Activated CD4-positive, alpha-beta T cell treated with anti-CD3 and anti-CD28 coated beads, Interleukin-2, amount 50 U/mL, for 4 hours (primary cell): ENCODE measurements at regions not wholly inside any gene's neighbourhood (a gene's known extent, or its start where the extent isn't known, plus 50 kb on each side); places are given as distances from the start of the nearest gene placed in this dataset.
"Not testable (repeated sequence)": the region's sequence is repeated elsewhere in the genome, so short reads cannot be mapped to it uniquely, and the experiment has no call there.

Experiments
- DNase-seq, 2 experiments: peaks; one replicate each; pipeline ENCODE4 v3.0.0-alpha.2; 2020

- DNase-seq: not testable (repeated sequence)
These were observed 50.4 kb upstream of the TTC34 start for GRCh38 chr1:2851918-2852317.

GRCh38 chr1:2853711-2854110 lies 52.2 kb upstream of the TTC34 start:
- DNase-seq: no peak

DNA sequence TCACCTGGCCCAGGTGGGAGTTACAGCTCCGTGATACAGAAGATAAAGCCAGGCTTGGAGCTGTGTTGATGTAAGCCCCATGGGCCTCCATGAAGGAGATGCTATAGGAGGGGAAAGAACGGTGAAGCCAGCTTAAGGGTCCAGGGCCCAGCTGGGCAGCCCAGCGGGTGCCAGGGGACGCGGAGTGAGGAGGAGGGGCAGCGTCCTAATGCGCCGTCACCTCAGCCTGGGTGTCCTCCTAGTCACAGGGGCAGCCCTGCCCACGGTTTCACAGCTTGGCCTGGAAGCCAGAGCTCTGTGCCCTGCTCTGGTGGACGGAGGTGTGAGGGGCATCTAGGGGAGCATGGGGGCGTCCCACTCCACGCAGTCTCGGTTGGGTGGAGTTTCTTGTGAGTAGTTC lies 52.7 kb upstream of the TTC34 start:
- no peak for DNase-seq

- DNase-seq: no peak
These were observed 53.1 kb upstream of the TTC34 start for GRCh38 chr1:2854611-2855010.

- DNase-seq: no peak
These were observed 53.9 kb upstream of the TTC34 start for GRCh38 chr1:2855206-2856065.

DNA sequence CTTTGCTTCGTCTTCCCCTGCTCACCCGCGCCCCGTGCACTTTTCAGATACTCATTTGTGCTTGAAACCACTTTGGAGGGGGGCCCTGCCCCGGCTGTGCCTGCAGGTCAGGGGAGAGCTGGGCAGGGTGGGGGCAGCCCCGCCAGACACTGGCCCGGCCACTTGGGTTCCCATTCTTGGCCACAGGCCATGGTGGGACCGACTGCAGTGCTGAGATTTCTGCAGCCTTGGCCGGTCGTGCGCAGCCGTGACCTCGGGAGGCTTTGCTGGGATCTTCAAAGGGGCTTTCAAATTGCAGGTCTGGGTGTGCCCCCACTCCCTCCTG lies 54.5 kb upstream of the TTC34 start:
- no peak for DNase-seq

- DNase-seq: no peak
These were observed 55.3 kb upstream of the TTC34 start for GRCh38 chr1:2856676-2857375.

DNA sequence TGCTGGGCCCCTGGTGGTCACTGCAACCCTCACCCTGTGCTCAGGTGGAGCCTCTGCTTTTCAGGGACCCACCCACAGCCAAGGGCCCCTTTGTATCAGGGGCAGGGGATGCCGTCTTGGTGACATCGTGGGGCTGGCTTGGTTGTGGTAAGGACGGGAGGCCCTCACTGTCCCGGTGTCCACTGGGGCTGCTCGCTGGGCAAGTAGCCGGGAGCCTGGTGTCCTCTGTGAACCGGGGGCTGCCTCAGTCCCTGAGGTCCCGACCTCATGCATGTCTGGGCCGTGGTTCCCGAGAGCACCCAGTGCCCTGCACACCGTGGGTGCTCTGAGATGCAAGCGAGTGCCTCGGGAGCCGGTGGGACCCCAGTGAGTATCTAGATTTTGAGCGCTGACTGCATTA lies 56.0 kb upstream of the TTC34 start:
- DNase-seq: no peak

DNA sequence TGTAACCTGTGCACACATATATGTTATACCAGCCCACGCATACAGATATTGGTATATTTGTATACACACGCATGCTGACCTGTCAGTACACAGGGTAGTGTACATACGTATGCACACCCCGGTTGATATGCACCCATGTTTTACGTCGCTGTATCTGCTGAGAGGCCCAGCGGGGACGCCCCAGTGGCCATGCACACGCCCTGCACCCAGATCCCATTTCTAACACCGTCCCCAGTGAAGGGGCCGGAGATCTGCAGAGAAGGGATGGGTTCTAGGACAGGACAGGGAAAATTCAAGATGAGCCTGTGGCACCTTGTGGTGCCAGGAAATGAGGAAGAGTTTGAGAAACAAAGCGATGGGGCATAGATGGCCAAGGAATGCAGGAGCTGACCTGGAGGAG lies 57.2 kb upstream of the TTC34 start:
- no peak for DNase-seq

DNA sequence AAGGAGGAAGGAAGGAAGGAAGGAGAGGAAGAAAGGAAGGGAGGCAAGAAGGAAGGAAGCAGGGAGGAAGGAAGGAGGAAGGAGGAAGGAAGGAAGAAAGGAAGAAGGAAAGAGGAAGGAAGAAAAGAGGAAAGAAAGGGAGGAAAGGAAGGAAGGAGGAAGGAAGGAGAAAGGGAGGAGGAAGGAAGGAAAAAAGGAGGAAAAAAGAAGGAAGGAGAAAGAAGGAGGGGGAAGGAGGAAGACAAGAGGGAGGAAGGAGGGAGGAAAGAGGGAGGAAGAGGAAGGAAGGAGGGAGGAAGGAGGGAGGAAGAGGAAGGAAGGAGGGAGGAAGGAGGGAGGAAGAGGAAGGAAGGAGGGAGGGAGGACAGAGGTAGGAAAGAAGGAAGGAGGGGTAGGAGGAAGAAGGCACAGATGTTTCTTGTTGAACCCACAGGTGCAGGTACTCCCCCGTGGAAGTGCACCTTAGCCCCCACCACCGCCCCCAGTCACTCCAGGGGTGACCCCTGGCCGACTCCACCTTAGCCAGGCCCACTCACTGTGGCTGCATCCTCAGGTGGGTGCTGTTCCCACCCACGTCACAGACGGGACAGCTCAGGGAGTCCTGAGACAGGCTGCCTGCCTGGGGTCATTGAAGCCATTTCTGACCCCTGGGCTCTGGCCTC lies 57.9 kb upstream of the TTC34 start:
- no peak for DNase-seq

GRCh38 chr1:2859881-2860430 lies 58.5 kb upstream of the TTC34 start:
- no peak for DNase-seq

DNA sequence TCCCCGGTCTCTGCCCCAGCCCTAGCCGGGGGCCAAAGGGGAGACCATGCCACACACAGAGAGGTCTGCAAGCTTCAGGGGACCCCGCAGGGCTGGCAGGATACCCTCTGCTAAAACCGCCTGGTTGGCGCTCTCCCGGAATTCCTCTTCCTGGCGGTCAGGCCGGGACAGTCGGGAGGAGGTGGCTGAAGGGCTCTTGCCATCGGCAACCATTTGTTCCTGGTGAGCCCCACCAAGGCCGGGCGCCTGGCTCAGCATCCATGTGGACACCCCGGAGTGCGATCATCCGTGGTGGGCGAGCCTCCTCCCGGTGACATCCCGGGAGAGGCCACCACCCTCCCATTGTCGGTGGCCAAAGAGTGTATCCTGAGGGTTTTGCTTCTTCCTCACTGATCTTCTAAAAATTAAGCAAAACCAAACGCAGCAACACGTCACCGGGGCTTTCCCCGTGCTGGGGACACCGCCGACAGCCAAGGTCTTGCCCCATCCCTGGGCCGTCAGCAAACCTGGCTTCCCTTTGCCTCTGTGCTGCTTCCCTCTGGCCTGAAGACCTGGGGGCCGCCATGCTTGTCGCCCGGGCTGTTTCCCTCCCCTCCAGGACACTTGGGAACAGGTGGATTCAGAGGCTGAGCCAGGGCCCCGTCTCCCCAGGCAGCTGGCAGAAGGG lies 59.1 kb upstream of the TTC34 start:
- DNase-seq: no peak

DNA sequence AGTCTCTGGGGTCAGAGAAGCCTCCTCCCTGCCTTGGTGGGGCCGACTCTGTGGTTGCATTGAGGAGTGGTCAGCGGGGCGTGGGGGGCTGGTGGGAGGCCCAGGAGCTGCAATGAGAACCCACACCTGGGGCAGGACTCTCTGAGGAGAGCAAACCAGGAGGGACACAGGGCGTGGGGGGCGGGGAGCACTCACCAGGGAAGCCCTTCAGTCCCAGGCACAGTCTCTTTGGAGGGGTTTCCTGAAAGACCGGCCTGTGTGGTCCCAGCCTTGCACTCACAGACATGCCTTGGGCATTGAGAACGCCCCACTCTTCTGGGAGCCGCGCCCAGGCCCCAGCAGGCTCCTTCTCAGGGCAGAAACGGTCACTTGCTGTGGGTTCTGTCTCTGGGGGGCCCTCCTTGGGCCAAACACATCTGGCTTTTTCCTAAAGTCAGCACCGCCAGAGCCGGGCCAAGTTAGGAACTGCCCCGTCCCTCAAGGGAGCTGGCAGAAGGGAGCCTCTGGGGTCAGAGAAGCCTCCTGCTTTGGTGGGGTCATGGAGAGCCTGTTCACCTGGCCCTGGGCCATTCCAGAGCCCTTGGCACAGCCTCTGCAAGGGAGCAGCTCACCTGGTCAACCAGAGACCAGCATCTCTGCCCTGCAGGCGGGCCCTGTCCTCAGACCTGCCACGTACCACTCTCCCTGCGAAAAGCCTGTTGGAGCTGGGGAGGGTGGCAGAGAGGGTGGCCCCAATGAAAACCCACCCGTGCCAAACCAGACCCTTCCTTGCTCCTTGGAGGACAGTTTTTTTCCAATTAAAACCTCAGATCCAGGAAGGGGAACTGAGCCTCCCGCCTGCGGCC lies 59.9 kb upstream of the TTC34 start:
- no peak for DNase-seq

- no peak for DNase-seq
These were observed 60.7 kb upstream of the TTC34 start for GRCh38 chr1:2861988-2862813.

DNA sequence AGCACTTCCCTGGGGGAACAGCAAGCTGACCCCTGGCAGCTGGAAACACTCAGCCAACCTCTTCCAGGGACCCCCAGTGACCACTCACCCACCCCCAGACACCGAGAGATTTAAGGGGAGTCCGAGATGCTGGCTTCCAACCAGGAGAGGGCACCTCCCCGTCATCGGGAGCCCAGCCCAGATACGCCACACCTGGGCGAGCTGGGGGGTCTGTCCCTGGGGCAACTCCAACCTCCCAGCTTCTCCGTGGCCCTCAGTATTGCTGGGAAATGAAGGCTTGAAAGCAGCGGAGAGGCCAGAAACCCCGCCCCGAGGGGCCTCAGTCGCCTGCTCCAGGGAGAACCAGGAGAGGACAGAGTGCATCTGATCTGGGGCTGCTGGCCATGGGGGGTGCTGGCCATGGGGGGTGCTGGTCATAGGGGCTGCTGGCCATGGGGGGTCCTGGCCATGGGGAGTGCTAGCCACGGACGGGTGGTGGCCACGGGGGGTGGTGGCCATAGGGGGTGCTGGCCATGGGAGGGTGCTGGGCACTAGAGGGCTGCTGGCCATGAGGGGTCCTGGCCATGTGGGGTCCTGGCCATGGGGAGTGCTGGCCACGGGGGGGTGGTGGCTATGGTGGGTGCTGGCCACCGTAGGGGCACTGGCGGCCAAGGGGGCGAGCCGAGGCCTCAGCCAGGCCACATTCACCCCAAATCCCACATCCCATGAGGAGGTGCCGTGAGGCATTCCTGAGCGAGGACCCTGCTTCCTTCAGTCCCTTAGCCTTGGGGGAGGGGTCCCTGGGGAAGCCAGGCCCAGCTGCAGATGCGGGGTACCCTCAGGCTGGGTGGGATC lies 61.5 kb upstream of the TTC34 start:
- no peak for DNase-seq

DNA sequence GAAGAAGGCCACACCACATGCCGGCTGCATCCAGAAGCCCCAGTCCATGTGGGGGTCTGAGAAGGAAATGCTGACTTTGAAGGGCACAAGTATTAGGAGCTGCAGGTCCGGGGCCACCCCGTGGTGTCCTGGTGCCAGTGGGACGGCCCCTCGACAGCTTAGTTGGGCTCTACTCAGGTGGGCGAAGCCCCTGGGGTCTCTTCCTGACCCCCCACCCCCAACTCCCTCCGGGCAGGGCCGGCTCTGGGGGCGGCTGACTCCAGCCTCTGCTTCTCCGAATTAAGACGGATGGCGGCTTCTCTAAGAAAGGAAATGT lies 62.1 kb upstream of the TTC34 start:
- no peak for DNase-seq

DNA sequence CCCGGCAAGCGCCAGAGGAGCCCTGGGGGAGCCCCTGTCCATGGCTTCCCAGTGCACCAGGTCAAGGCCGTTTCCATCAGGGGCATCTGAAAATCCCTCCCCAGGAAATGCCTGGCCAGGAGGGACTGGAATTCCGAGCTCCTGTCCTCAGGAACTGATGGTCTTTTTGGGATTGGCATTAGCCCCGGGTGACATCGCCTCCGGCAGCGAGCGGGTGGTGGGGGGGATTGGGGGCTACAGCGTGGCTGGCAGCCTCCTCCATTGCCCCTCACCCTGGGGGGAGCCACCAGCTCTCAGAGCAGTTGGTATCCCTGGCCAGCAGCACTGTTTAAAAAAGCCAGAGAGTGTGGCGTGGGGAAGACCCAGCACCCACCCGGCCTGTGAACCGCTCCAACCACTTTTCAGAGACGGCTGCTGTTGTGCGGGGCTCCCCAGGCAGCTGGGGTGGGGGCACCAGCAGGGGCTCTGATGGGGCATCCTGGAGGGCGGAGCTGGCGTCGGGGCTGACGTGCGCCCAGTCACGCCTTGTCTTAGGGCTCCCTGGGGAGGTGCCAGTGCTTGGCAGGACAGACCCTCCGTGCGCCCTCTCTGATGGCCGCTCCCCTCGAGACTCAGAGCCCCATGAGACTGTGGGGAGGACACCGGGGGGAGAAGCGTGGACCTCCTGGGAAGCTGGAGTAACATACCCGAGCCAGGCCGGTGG lies 62.9 kb upstream of the TTC34 start:
- DNase-seq: no peak

DNA sequence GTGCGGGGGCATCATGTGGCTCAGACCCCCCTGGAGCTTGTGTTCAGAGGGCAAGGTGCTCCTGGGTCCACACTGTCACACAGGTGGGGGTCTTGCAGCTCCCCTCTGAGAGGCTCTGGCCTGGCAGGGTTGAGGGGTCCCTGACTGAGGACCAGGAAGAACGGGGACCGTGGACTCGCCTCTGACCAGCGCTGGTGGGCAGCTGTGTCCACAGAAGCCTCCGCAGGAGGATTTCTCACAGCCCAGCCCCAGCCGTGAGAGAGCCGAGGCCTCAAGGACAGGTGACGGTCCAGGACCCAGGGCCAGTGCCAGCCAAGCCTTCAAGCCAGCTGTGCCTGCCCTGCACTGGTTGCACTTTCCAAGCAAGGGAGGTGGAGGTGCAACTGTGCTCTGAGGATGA lies 63.5 kb upstream of the TTC34 start:
- DNase-seq: no peak

DNA sequence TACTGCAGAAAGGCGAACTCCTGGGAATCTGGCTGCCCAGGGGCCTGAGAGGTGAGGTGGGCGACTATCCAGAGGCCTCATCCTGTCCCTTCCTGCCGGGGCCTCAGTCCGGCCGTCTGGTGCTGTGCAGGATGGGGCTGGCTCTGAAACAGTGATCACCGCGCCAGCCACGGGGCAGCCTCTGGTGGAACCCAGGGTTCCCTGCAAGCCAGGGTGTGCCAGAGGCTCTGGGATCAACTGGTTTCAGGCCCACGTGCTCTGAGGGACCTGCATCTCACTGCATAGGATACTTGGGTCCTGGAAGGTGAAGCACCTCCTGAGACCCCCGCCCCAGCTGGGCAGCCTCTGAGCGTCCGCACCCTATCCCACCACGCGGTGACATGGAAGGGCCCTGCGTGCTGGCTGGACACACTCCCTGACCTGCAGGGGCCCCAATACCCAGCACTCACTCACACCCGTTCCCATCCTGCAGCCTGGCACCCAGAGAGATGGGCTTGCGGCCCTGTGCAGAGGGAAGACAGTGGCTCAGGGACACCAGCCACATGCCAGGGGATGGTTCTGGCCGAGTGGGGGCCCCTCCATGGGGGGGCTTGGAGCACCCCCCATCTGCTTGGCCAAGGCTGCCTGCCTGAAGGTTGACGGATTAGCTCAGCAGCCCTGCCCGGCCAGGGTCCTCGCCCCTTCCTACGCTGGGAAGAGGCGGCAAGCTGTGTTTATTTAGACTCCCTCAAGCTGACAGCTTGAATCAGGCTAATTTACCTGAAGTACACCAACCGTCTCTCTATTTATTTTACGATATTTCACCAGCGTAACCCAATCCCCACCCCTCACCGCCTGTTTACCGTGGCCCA lies 64.3 kb upstream of the TTC34 start:
- no peak for DNase-seq
